GM04504 (cell line): ENCODE measurements at regions not wholly inside any gene's neighbourhood (a gene's known extent, or its start where the extent isn't known, plus 50 kb on each side); places are given as distances from the start of the nearest gene placed in this dataset.
"Not testable (repeated sequence)": the region's sequence is repeated elsewhere in the genome, so short reads cannot be mapped to it uniquely, and the experiment has no call there.

Experiments
- DNase-seq: peaks from one replicate; pipeline ENCODE4 v3.0.0-alpha.2; 2012; ENCODE audit warnings: low read depth

DNA sequence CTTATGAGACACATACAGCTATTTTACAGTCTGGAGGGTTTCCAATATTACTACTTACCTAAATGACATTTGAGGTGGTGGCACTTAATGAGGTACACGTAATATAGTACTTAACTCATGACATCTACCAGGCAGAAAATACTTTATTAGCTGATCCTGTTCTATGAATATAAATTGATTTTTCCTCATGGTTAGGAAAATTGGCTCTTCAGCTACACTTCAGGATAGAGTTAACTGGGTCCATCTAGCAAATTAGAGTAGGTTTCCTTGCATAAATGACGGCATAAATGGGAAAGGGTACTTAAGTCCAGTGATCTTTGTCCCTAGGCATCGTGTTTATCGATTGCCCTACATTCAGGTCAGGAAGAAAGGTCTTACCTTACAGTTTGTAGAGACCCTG is 988.8 kb upstream of the TMPRSS15 start:
- no peak for DNase-seq

DNA sequence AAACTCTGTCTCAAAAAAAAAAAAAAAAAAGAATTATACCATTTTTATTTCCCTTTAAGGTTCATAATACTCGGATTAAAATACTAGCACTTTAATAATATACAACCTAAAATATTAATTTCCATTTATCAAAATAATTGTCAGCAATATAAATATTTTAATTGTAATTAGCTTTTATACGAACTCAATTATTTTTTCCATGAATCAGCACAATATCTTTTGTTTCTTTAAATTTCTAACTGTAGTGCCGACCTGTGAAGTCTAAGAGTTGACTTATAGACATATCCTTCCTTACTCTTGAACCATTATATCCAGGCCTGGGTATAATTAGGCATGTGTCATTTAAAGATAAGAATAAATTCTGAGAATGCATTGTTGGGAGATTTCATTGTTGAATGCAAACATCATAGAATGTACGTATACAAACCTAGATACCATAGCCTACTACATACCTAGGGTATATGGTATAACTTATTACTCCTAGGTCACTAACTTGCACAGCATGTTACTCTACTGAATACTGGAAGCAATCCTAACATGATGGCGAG is 996.7 kb upstream of the TMPRSS15 start:
- no peak for DNase-seq

DNA sequence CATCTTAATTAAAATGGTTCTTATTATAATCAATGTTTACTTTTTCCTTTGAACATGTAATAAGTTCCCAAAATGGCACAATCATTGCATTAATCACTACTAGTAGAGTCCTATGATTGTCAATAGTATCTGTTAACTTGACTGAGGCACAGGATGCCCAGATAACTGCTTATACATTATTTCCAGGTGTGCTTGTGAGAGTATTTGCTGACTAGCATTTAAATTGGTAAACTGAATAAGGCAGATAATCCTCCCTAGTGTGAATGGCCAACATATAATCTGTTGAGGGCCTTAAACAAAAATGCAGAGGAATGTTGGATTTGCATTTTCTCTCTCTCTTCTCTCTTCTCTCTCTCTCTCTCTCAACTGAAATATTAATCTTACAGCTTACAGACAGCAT is 999.3 kb upstream of the TMPRSS15 start:
- no peak for DNase-seq

DNA sequence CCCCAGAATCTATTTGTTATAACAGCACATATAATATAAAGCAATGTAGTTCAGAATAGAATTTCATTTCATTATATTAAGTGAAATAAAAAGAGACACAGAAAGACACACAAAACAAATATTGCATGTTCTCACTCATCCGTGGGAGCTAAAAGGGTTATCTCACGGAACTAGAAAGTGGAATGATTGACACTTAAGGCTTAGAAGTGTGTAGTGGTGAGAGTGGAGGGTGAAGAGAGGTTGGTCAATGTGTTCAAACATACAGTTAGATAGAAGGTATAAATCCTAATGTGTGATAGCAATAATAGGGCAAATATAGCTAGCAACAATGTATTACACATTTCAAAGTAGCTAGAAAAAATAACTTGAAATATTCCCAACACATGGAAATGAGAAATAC is 1001.7 kb upstream of the TMPRSS15 start:
- no peak for DNase-seq

DNA sequence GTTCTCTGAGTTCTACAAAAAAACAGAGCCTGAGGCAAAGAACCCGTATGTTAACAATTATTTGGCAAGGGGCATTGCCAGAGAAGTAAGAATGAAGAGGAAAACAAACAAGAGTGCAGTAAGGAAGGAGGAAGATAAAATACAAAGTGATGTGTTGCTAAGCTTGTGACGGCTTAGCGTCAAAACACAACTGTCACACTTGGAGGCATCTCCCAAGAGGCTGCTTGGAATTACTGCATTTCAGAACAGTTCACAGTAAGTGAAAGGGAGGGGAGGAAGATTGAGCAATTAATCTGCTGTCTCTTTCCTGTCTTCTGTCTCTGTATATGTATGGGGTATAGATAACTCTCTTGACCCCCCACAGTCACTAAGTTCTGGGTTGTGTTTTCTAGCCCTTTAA is 1017.0 kb upstream of the TMPRSS15 start:
- DNase-seq = no peak

DNA sequence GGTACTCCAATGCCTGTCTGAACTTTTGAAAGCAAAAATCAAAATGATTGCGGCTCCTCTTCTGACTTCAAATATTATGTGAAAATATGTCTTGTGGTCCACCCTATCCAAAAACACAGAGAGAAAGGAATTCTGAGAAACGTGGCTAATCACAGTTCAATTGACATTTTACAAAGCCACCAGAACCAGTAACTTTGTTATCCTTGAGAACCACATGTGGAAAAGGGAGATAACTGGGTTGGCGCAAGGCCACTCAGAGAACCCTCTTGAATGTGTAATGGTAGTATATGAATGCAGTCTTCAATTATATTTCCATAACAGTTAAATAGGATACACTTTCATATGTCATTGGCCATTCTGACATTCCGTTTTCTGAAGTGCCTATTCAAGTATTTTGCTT is 1030.0 kb upstream of the TMPRSS15 start:
- DNase-seq = no peak

DNA sequence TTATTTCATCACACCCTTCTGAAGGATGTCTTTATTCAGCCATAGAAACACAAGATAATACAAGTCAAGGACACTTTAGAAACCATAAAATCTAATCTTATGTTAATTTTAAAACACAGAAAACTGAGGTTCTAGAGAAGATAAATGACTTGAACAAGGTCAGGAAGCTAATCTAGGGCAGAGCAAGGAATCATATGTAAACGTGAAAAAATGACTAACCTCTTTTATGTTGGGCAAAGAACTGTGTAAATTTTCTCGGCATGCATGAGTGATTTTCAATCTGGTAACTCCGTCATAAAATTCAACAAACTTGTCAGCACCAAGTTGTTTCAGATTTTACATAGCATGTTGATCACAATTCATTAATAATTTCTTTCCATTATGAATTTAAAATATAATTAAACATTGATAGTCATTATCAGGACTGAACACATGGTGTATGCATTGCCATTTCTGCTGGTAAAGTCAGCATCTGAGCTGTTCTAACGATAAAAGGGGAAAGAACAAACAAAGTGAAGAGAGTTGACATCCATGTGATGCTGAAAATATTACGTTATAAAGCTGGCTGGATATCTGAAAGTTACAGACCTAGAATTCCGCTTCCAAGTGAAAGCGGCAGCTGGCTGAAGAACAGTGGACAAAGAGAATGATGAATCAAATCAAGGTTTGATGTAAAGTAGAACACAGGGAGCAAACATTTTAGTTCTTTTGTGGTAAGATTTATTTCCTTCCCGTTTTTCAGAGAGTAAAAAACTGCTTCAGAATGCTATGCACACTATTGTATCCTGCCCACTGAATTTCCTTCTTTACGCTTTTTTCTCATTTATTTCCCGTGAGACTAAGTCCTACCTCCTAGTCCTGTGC is 1037.4 kb upstream of the TMPRSS15 start:
- no peak for DNase-seq

DNA sequence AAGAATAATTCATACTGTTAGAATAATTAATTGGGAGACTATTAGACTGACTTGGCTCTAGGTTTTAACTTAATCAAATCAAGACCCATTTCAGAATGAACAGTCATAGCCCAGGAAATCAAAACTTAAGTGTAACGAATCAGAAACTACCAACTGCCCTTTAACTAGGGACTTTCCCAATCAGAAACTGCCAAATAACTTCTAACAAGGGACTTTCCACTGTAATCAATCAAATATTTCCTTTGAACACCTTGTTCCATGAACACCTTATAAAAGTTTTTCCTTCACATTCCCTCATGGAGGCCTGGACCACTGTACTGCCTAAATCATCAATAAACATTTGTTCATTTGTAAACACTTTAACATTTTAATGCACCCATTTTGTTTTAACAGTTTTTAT is 1054.7 kb upstream of the TMPRSS15 start:
- no peak for DNase-seq

DNA sequence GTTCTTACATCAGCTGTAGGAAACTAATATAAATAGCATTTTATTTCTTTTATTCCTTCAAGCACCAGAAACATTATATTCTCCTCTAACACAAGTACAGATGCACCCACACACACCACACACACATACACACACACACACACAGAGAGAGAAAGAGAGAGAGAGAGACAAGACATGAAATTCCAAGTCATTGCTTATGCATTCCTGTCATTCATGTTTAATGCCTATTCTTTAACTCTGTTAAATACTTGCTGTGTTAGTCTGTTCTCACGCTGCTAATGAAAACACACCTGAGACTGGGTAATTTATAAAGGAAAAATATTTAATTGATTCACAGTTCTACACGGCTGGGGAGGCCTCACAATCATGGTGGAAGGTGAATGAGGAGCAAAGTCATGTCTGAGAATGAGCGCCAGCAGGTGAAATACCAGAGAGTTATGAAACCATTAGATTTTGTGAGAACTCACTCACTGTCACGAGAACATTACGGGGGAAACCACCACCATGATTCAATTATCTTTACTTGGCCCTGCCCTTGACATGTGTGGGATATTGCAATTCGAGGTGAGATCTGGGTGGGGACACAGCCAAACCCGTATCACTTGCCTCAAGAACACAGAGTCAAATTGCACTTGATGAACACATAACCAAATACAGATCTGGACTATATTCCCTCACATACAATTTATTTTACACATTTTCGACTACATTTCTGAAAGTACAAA is 1058.1 kb upstream of the TMPRSS15 start:
- DNase-seq = no peak

DNA sequence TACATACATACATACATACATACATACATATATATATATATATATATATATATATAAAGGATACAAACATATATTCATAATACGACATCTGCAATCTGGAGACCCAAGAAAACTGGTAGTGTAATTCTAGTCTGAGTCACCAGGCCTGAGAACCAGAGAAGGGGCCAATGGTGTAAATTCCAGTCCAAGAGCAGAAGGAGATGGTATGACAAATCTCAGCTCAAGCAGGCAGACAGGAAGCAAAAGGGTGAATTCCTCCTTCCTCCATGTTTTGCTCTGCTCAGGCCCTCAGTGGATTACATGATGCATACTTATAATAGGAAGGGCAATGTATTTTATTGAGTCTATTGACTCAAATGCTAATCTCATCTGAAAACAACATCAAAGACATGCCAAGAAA is 1060.4 kb upstream of the TMPRSS15 start:
- no peak for DNase-seq

DNA sequence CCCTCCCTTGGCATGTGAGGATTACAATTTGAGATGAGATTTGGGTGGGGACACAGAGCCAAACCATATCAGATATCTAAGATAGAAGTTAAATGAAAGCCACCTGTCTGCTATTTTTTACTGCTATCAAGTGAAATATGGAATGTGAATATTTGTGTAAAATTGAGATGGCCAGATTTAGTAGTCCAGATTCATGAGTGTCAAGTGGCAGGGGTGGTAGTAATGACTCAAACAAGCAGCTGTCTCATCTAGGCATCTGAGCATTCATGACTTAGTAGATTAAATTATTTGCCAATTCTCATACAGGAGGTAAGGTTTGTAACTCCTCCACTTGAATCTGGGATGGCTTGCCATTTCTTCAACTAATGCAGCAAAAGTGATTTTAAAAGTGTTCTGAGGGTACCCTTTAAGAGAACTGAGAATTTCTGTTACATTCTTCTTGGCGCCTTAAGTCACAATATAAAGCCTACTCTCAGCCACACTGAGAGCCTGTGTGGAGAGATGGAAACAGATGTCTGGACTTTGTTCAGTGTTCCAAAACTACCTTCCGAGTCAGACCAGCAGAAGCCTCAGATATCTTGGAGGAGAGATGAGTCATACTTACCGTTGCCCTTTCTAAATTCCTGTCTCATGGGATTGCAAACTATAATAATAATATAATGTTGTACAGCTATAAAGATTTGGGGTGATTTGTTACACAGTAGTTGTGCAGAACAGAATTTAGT is 1065.6 kb upstream of the TMPRSS15 start:
- no peak for DNase-seq

DNA sequence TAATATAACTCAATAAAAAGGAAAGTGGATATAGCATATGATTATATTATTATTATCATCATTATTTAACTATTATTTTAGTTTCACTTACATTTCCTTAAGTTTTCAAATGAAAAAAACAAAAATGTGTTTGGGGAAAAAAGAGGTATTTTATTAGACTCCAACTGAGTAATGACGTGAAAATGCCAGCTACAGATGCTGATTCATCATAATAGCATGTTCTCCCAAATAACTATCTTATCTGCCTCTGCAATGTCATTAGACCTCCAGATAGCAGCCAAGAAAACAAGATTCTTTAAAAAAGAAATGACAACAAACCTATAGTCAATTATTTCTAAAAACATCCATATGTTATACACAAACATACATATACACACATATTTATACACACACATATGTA is 1071.9 kb upstream of the TMPRSS15 start:
- DNase-seq = no peak

DNA sequence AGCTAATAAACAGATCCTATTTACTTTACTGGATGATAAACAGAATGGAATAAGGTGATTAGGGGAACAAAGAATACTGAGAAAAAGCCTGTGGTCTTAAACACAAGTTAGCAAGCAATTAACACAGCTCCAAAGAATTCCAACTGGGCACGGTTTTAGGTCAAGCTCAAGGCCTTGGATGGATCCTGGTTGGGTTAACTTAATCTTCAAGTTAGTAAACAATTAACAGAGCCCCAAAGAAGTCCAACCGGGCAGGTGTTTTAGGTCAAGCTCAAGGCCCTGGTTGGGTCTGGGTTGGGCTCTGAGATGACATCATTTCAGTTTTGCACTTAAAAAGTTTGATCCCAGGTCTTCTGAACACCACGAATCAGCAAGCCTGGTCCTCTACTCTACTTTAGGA is 1086.3 kb upstream of the TMPRSS15 start:
- no peak for DNase-seq

DNA sequence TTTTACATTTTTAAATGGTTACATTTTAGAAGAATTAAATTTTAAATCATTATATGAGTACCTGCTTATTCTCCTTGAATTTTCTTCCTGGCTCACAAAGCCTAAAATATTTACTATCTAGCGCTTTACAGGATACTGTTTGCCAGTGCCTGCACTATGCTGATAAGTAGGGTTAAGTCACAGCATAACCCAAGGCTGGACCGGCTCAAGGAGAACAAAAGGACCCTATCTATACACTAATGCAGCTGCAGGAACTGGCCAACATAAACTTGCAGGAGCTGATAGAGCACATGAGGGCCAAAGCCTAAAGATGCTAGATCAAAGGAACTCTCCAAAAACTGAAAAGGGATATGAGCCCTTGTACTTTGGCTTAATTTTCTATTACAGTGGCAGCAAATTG is 1086.9 kb upstream of the TMPRSS15 start:
- no peak for DNase-seq

DNA sequence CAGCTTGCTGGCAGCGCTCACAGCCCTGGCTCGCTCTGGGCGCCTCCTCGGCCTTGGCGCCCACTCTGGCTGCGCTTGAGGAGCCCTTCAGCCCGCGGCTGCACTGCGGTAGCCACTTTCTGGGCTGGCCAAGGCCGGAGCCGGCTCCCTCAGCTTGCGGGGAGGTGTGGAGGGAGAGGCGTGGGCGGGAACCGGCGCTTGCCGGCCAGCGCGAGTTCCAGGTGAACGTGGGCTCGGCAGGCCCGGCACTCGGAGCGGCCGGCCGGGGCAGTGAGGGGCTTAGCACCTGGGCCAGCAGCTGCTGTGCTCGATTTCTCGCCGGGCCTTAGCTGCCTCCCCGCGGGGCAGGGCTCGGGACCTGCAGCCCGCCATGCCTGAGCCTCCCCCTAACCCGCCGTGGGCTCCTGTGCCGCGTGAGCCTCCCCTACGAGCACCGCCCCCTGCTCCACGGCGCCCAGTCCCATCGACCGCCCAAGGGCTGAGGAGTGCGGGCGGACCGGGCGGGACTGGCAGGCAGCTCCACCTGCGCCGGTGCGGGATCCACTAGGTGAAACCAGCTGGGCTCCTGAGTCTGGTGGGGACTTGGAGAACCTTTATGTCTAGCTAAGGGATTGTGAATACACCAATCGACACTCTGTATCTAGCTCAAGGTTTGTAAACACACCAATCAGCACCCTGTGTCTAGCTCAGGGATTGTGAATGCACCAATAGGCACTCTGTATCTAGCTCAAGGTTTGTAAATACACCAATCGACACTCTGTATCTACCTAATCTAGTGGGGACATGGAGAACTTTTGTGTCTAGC is 1090.1 kb upstream of the TMPRSS15 start:
- not testable (repeated sequence) for DNase-seq

DNA sequence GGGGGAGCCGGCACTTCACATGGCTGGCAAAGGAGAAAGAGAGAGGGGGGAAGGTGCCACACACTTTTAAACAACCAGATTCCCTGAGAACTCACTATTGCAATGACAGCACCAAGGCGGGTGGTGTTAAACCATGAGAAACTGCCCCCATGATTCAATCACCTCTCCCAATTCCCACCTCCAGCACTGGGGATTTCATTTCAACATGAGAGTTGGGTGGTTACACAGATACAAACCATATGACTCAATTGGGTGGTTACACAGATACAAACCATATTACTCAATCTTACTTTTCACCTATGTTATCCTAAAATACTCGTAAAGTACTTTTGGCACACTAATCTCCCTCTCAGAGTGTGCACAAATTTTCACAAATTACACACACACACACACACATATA is 1097.5 kb upstream of the TMPRSS15 start:
- no peak for DNase-seq

DNA sequence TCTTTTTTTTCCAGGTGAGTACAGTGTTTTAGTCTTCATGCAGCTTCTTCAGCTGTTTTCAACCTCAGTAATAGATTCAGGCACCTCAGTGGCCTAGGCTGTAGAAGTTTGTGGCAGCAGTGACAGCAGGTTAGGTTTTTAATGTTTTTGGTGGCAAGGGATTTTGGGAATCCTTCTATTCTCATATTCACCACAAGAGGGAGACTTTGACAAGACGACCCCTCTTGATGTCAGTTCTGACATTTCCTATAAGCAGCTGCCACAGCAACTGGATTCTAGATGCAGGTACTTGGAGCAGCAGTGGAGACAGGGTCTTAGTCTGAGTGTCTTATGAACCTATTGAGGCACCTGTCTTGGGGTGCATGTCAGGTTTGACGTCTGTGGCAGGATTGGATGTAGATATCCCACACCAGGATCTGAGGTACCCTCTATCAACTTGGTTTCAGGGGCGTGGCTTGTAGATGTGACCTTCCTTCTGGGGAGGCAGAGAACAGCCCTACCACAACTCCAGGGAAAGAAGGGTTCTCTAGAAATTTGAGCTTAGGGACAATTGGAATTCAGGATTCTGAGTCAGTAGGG is 1104.2 kb upstream of the TMPRSS15 start:
- no peak for DNase-seq

DNA sequence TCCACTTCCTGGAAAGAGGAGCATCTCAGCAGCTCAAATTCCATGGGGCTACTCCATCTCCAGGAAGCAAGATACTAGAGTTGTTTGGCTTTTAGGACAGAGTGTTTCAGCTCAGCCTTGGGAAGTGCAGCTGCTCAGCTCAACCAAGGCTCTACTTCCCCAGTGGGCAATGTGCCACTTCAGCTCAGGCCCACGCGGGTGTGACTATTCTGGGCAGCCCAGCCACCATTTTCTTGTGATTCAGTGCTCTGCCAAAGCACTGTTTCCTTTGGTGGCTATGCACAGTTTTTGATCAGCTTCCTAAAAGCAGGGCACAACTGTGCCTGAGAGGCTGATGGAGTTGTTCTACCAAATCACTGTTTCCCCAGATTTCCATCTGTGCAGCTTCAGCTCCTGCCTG is 1104.9 kb upstream of the TMPRSS15 start:
- no peak for DNase-seq

DNA sequence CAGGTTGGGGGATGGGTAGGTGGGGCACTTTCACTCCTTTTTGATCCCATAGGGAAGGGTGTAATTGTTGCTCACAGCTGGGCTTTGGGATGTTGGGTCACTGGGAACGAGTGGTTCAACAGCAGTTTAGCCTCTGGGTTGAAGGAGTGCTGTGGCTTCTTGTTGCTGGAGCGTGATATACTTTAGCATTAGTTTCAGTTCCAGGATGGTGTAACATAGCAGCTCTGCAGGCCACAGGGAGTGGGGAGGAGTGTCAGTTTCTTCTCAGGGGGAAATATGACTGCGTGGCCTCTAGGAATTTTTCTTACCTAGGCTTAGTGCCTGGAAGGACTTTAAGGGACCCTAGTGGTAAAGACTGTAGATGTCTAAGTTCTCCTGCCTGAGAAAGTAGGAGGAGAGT is 1105.3 kb upstream of the TMPRSS15 start:
- no peak for DNase-seq

DNA sequence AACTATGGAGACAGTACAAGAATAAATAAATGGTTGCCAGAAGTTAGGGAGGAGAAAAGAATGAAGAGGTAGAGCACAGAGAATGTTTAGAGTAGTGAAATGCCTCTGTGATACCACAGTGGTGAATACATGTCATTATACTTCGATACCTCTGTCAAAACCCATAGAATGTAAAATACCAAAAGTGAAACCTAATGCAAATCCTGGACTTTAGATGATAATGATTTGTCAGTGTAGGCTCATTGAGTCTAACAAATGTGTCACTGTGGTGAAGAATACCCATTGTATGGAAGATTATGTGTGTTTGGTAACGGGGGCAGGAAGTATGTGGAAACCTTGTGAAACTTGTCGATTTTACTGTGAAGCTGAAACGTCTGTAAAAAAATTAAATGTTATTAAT is 1106.5 kb upstream of the TMPRSS15 start:
- no peak for DNase-seq

DNA sequence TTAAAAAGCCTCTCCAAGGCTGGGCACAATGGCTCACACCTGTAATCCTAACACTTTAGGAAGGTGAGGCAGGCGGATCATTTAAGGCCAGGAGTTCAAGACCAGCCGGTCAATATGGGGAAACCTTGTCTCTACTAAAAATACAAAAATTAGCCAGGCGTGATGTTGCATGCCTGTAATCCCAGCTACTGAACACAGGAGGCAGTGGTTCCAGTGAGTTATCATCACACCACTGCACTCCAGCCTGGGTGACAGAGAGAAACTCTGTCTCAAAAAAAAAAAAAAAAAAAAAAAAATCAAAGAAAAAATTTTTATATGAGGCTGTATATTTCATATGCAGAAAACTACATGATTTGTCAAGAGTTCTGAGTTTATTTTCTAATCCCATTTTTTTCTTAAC is 1107.1 kb upstream of the TMPRSS15 start:
- no peak for DNase-seq
